ENCODE measurements at regions not wholly inside any gene's neighbourhood (a gene's known extent, or its start where the extent isn't known, plus 50 kb on each side); places are given as distances from the start of the nearest gene placed in this dataset.
"Not testable (repeated sequence)": the region's sequence is repeated elsewhere in the genome, so short reads cannot be mapped to it uniquely, and the experiment has no call there.

DNA sequence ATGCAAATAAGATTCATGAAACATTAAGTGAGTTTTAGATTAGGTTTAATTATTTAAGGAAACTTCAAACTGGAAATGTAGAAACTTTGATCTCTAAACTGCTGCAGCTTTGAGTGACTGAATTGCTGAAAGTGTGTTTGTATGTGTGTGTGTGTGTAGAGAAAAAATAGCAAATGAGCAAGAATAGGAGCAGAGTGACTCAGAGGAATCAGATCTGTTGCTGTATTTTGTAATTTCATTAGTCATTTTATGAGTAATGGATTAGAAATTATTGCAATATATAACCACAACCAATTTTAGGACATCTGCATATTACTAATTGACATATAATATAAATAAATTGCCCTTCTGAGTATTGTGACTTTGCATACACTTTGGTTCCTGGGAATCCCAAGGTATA lies 52.8 kb upstream of the SLC9A9 start:
- DNase-seq (ENCODE audit: low read depth) = peak; percentile 15

- DNase-seq (ENCODE audit: low read depth) = no peak
Observed at GRCh38 chr3:143902210-143902609, 53.9 kb upstream of the SLC9A9 start.

GRCh38 chr3:143910756-143911155 lies 60.9 kb upstream of the DIPK2A start:
- no peak for DNase-seq (ENCODE audit: low read depth)

DNA sequence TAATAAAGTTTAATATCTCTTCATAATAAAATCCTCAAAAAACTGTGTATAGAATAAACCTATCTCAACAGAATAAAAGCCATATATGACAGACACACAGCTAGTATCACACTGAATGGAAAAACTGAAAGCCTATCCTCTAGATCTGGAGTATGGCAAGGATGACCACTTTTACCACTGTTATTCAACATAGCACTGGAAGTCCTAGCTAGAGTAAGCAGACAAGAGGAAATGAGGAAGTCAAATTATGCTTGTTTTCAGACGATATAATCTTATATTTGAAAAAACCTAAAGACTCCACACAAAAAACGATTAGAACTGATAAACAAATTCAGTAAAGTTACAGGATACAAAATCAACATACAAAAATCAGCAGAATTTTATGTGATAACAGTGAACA lies 57.4 kb upstream of the DIPK2A start:
- no peak for DNase-seq (ENCODE audit: low read depth)

DNA sequence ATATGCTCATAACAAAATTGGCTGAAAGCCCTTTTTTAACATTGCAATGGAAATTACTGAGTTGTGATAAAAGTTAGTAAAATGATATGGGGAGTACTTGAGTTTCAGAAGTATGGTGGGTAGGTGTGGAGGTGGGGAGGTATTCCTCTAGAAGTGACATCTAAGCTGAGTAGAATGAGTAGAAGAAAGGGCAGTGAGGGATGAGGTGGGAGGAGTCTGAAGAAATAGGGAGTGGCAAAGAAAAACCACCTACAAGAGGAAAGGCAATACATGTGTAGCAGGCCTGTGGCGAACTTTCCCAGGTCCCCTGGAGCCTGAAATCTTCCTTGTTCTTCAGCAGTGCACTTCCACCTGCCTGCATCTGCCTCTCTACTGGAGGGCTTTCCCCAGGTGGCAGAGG lies 52.8 kb upstream of the DIPK2A start:
- DNase-seq (ENCODE audit: low read depth) = no peak

DNA sequence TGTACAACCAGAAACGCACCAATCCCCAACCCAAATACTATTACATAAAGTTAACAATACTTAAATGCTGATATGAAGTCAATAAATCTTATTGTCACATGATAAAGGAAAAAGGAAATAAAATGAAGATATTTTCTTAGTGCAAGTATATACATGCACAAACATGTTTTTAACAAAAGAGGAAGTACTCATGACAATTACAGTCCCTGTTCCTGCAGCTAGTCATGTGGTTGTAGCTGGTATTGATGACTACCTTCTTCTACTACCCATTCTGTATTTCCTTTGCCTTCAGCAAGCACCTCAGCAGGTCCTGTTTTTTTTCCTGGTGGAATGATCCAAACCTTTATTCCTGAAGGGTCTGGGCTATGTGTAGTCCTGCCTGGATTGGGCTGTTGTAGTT lies 50.4 kb upstream of the DIPK2A start:
- DNase-seq (ENCODE audit: low read depth) = not testable (repeated sequence)

All from RPMI7951 (cell line).